HG02642 (cell line): ENCODE measurements at regions not wholly inside any gene's neighbourhood (a gene's known extent, or its start where the extent isn't known, plus 50 kb on each side); places are given as distances from the start of the nearest gene placed in this dataset.
"Not testable (repeated sequence)": the region's sequence is repeated elsewhere in the genome, so short reads cannot be mapped to it uniquely, and the experiment has no call there.

Source experiments
- ATAC-seq: cut with Tn5 transposase; IDR thresholded peaks from one replicate; pipeline ENCODE4 v1.9.1; 2021; ENCODE audit warnings: mild to moderate bottlenecking; ENCODE audit not compliant: unreplicated experiment, poor library complexity

DNA sequence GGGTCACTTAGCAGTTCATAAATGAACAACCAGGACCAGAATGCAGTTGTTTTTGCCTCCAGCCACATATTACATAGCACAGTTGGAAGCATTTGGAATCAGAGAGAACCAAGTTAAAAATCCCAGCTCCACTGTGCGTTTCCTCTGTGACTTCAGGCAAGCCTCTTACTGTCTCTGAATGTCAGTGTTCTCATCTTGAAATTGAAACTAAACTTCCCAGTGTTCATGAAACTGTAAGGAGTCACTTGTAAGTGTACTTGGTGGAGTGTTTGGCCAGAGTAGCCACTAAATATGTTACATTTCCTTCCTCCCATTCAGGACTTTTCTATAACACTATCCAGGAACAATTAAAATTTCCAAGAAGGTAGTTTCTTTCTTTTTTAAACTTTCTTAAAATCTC is 276.8 kb downstream of the KCNRG start:
- ATAC-seq = no peak

DNA sequence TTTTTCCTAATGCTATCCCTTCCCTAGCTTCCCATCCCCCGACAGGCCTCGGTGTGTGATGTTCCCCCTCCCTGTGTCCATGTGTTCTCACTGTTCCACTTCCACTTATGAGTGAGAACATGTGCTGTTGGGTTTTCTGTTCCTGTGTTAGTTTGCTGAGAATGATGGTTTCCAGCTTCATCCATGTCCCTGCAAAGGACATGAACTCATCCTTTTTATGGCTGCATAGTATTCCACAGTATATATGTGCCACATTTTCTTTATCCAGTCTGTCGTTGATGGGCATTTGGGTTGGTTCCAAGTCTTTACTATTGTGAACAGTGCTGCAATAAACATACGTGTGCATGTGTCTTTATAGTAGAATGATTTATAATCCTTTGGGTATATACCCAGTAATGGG is 279.2 kb downstream of the KCNRG start:
- ATAC-seq = not testable (repeated sequence)

DNA sequence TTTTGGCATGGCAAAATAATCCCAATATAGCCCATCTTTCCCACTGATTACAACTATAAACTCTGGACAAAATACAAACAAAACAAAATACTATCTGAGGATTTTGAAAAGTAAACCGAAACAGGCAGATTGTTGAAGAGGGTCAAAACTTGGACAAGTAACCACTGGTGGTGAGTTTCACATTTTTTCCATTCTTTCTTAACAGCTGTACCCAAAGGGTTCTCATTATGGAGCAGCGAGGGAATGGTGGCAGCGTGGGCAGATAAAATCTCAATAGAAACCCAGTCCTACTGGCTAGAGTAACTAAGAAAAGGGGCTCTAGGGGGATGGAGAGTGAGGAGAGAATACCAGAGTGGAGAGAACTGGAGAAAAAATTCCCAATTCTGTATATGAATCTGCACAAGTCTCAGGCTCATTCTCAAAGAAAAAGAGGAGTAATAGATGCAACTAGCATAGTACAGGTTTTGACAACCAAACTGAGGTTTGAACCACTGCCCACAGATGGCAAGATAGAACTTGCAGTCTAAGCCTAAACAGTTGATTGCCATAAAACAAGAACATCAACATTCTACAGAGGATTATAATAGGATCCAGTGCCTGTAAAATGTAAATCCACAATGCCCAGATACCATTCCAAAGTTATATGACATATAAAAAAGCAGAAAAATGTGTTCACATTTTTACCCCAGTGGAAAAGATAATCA is 284.5 kb downstream of the KCNRG start:
- no peak for ATAC-seq

DNA sequence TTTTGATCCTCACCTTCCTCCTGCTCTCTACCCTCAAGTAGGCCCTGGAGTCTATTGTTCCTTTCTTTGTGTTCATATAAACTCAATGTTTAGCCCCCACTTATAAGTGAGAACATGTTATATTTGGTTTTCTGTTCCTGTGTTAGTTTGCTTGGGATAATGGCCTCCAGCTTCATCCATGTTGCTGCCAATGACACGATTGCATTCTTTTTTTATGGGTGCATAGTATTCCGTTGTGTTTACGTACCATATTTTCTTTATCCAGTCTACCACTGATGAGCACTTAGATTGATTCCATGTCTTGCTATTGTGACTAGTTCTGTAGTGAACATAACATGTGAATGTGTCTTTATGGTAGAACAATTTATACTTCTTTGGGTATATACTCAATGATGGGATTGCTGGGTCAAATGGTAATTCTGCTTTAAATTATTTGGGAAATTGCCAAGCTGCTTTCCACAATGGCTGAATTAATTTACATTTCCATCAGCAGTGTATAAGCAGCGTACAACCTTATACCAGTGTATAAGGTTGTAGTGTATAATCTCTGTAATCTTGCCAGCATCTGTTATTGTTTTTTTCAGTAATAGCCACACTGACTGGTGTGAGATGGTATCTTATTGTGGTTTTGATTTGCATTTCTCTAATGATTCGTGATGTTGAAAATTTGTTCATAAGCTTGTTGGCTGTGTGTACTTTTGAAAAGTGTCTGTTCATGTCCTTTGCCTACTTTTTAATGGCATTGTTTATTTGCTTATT is 288.9 kb downstream of the KCNRG start:
- no peak for ATAC-seq

DNA sequence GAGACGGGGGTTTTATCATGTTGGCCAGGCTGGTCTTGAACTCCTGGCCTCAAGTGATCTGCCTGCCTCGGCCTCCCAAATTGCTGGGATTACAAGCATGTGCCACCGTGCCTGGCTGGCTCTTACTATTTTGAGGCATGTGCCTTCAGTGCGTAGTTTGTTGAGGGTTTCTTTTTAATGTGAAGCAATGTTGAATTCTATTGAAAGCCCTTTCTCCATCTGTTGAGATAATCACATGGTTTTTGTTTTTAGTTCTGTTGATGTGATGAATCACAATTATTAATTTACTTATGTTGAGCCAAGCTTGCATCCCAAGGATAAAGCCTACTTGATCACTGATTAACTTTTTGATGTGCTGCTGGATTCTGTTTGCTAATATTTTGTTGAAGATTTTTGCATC is 290.9 kb downstream of the KCNRG start:
- no peak for ATAC-seq

DNA sequence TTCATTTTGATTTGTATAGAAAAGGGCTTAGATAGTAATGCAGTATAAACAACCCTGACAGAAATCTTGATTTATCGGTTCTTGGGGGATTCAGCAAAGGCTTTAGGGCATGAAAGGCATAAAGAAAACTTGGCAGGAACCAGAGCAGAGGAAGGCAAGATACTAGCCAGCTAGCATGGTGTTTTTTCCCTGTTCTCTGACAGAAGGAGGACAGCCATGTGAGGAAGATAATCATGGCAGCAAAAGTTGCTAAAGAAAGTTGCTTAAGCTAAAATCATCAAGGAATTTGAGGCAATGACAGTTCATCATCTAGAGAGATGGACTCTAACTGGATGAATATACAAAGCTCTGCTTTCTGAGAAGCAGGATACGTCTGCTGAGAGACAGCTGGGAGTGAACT is 294.1 kb downstream of the KCNRG start:
- no peak for ATAC-seq

DNA sequence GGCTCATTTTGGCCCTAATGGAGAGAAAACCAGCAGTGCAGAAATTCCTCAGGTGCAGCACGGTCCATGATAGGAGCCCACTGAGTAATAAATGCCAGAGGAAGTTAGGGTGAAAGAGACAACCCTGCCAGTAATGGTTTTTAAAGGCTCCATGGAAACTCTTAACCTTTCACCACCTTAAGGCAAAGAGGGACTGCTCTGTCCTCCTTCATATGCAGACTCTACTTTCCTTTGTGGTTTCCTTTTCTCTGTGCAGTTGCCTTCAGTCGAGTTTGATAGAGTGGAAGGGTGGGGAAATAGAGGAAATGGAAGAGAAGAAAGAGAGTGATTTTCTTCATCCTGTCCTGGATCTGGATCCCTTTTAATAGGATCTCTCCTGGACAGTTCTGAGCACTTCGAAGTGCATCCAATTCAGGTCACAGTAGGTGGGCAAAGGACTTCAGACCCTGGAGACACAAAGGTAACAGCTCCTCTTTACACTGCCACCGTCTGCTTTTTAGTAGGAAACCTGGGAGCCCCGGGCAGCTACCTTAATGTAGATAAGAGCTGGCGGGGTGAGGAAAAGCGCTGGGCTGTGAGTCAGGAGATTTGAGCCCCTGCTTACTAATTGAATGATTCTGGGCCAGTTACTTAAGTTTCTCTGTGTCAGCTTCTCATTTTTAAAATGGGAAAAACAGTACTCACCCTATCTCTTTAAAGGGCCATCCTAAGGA is 294.8 kb downstream of the KCNRG start:
- no peak for ATAC-seq

DNA sequence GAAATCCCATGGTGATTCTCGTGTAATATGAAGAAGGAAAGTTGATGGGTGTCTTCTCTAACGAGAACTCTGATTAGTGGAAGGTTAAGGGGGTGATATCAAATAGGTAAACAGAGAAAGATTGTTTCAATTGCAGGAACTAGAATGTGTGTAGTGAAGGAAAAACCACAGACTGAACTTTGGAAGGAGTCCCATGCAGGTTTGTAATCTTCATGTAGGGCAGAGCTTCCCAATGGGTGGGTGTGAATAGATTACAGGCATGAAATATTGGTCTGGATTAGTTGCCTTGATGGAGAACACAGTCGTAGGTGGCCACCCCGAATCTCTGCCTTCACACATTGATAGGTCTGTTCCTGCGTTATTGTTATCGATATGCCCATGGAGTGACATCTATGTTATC is 295.5 kb downstream of the KCNRG start:
- ATAC-seq = no peak

DNA sequence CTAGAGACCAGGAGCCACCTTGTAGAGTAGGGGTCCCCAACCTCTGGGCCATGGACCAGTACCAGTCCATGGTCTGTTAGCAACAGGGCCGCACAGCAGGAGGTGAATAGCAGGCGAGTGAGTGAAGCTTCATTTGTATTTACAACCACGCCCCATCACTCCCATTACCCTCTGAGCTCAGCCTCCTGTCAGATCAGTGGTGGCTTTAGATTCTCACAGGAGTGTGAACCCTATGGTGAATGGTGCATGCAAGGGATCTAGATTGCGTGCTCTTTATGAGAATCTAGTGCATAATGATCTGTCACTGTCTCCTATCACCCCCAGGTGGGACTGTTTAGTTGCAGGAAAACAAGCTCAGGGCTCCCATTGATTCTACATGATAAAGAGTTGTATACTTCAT is 303.6 kb downstream of the KCNRG start:
- ATAC-seq = no peak

DNA sequence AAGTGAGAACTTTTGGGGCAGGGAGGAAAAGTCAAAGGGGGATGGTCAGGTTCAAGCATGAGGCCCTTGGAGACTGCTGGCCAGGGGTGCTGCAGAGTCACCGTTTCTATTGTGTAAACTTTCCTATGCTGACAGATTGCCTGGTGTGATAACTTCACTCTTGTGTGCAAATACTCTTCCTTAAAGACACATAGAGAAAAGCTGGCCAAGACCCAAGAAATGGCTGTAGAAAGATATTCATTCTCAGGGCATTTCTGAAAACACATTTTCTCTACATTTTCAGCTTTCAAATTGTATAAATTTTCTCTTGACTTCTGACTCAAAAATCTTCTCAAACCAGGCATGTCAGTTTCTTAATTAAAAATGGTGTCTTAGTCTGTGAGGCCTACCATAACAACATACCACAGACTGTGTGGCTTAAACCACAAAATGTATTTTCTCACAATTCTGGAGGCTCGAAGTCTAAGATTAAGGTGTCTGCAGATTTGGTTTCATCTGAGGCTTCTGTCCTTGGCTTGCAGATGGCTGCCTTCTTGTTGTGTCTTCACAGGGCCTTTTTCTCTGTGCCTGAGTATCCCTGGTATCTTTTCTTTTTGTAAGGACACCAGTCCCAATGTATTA is 304.5 kb downstream of the KCNRG start:
- no peak for ATAC-seq

DNA sequence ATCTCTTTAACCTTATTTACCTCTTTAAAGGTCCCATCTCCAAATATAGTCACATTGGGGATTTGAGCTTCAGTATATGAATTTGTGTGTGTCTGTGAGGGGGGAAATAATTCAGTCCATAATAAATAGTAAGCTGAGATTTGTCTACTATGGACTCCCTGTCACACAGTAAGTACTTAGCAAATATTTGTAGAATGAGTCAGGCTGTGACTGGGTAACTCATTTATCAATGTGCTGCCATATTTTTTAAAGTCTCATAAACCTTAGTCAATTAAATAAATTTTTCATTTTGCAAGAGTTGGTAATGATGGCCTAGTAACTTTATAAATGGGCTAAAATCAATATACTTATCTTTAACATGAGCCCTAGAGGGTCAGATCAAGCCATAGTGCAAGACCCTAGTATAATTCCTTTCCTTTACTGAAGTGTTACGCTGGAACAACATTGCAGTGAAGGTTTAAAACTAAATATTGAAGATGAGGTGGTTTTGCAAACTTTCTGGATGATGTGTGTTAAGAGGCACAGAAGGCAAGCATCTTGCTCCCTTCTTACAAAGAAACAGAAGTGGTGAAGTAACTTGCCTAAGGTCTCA is 305.1 kb downstream of the KCNRG start:
- no peak for ATAC-seq

DNA sequence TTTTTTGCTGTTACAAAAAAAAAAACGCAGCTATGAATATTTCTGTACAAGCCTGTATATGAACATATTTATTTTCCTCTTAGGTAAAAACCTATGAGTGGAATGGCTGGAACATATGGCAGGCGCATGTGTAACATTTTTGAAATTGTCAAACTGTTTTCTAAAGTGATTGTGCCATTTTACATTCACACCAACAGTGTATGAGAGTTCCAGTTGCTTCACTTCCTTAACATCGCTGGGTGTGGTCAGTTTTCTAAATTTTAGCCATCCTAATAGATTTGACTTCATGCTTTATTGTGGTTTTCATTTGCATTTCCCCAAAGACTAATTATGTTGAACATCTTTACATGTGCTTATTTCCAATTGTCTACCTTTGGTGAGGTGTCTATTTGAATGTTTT is 306.8 kb downstream of the KCNRG start:
- no peak for ATAC-seq

DNA sequence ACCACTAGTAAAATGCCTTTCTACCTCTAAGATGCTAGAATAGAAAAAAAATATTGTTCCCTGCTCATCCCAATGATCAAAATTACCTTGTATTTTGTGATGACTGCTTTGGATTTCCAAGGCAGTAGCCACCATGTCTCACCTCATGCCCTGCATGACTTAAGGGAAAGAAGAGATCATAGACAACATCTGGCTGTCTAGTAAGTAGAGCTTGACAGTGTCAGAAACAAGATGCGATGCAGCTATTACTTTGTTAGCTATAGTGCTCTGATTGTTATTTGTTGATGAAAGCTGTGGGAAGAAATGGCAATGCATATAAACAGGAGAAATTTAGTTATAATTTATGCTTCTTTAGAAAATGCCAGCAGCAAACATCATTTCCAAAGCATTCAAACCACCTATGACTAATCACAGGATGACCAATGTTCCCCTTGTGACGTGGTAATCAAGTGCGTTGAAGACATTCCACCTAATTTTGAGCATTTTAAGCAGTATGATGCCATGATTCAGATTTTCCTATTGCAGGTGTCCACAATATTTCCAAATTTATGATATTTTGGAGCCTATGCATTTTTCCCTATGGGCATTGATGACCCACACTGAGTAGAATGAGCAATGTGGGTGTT is 308.3 kb downstream of the KCNRG start:
- ATAC-seq = no peak

DNA sequence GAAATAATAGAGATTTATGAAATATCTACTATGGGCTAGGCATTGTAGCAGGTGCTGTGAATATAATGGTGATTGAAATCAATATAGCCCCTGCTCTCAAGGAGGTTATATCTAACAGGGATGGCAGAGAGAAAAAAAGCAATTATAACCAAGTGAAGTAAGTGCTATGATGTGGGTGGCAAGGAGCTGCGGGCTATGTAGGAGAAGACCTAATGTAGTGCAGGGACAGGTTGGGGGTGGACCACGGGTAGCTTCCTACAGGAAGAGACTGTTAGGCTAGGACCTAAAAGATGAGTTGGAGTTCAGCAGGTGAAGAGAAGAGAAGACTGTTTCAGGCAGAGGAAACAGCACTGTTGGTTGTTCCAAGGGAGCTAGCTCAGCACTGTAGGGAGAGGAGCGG is 311.0 kb downstream of the KCNRG start:
- ATAC-seq = no peak

DNA sequence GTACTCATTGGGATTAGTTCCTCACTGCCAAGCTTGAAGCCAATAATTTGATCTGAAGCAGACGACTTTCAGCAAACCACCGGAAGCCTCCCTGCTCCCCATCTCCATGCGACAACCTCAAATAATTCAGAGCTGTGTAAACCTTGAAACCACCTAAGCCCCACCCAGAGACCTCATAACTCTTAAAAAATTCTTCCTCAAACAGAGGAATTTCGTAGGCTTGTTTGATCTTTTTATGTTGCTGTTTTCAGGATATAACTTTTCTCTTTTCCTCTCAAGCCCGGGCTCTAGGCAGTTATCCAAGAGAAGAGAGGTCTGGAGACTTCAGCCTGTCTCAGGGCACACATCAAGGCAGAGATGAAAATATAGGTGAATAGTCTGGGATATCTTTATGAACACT is 311.6 kb downstream of the KCNRG start:
- no peak for ATAC-seq

DNA sequence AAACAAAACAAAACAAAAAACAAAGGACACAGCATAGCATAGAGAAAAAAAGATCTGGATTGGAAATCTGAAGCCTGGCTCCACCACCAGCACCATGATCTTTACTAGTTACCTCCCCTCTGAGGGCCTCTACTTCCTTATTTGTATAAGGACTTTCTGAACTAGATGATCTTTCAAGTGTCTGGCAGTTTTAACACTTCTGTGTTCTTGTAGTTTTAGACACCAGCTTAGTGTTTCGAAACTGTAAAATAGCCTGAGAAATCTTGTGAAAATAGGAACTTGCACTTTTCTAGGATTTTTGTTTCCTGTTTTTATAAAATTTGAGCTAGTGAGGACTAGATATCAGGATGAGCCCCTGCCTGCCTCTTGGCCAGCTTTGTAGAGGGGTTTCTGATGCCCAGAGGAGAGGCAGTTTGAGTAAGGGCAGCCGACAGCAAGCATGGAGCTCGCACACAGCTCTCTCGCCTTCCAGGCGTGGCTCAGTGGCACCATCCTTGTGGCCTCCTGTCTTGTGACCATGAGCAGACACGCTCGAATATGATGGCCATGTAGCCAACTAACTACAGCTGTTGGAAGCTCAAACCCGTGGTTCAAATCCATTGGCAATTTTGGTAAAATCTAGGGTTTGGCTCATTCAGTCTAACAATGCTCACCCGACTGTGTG is 319.0 kb downstream of the KCNRG start:
- no peak for ATAC-seq

DNA sequence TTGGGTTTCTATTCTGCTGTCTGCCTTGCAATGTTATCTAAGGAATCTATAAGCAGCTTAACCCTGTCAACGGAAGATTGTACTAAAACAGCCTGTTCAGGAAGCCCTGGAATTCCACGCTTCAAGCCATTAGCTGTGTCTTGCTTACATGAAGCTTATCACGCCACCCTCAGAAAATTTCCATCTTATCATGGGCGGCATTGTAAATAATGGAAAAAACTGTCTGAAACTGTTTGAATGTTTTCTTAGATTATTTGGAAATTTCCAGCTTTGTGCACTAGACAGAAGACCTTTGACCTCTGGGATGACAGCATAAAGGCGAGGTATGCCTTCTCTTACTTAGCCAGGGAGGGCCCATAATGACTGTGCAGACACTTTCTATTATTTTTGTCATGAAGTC is 319.7 kb downstream of the KCNRG start:
- ATAC-seq = no peak

DNA sequence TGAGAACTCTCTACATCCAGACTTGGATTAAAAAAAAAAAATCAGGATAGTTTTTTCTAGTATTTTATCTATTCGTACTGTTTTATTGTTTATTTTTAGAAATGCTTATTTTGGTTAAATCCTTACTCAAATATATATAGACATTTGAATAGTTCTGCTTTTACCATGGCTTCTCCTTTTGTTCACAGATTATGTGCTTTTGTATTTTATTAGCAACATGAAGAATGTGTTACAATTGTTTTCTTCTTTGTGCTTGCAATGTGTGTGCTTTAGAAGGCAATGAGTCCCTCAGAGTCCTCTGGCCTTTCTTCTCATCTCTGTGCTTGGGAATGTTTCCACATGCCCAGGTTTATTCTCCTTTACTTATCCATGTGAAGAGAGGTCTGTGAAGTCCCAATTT is 324.0 kb downstream of the KCNRG start:
- ATAC-seq = no peak

DNA sequence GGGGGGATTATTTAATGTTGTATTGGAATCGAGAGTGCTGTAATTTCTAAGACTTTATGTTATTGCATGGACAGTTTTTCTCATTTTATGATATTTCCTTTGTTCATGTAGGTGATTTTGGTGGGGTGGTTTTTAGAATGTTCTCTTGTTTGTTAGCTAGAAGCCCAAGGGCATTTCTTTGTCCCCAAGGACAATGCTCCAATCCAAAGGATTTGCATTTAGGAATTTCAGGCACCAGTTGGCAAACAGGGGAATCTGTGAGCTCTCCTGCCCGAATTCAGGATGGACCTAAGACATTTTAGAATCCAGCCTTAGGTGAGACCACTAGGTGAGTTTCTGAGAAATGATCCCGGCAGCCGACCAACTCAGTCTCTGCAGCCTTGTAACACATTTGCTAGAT is 324.9 kb downstream of the KCNRG start:
- ATAC-seq = no peak
